ENCODE measurements at regions not wholly inside any gene's neighbourhood (a gene's known extent, or its start where the extent isn't known, plus 50 kb on each side); places are given as distances from the start of the nearest gene placed in this dataset.

DNA sequence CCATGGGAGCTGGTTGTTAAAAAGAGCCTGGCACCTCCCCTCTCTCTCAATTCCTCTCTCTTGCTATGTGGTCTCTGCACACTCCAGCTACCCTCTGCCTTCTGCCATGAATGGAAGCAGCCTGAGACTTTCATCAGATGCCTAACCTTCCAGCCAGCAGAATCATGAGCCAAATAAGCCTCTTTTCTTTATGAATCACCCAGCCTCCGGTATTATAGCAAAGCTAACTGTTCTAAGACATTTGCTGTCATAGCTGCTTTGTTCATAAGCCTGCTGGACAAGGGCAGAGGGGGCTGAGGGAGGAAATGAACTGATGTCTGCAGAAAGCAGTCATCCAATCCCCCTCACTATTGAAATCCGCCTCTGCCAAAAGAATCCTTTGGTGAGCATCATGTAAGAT, 196.7 kb downstream of the ZNF330 start:
- DNase-seq (no peak), ATAC-seq (replicated peaks in 1 of 2) (no peak)
- no peaks in the 10 kb centered on the region for H3K36me3 Mint-ChIP-seq (ENCODE audit: insufficient read depth in 2 of 2)
- H3K4me3 Mint-ChIP-seq, result no peak overlapping the region
- H3K9me3 Mint-ChIP-seq, result no peaks in the 10 kb centered on the region
- H3K4me1 Mint-ChIP-seq (ENCODE audit: low read depth), result no peaks in the 10 kb centered on the region
- H3K27ac Mint-ChIP-seq, result no peak overlapping the region
- no peaks in the 10 kb centered on the region for H3K27me3 Mint-ChIP-seq (ENCODE audit: low read depth)

DNA sequence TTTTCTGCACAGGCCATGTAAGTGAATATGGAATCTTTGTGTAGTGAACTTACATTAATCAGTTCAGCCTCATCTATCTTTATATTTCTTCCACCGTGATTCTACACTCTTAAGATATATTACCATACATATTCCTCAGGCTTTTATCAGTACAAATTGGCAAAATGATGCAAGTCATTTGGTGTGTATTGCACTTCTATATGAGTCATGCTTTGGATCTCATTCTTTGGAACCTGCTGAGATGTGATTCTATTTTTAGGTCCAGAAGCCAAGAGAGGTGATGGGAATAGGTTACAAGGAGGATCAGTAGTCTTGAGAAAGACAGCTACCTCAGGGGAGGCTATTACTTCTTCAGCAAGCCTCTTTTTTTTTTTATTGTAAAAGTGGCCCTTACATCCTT, 204.4 kb downstream of the ZNF330 start:
- Mint-ChIP-seq H3K36me3 (ENCODE audit: insufficient read depth in 2 of 2) (no peaks in the 10 kb centered on the region), H3K4me3 (no peak overlapping the region), H3K4me1 (ENCODE audit: low read depth) (no peaks in the 10 kb centered on the region), H3K27me3 (ENCODE audit: low read depth) (peaks cover 7% of the 10 kb centered on the region), H3K27ac (no peak overlapping the region), H3K9me3 (peaks cover 2 to 3% of the 10 kb centered on the region in 2 donors)
- no peak for DNase-seq
- ATAC-seq (replicated peaks in 1 of 2), result no peak

DNA sequence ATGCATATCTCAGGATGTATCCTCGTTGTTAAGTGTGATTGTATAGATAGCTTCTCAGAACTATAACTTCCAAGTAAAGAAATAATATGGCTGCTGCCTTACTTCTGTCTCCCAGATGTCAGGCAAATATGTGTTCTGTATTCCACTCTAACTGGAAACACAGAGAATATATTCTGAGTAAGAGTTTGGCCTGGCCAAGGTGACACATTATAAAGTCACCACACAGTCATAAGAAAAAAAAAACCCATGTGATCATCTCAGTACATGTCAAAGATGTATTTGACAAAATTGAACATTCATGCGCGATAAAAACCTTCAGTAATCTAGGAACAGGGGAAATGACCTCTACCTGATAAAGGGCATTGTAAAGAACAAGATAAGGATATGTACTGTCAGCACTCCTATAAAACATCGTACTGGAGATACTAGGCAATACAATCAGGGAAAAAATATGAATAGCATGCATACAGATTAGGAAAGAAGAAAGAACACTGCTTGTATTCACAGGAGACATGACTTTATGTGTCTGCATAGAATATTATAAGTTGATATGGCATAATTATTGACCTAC, 207.1 kb downstream of the ZNF330 start:
- H3K4me3 Mint-ChIP-seq, result no peak overlapping the region
- no peaks in the 10 kb centered on the region for H3K4me1 Mint-ChIP-seq (ENCODE audit: low read depth)
- DNase-seq (no peak), ATAC-seq (replicated peaks in 1 of 2) (no peak)
- no peak overlapping the region for H3K27ac Mint-ChIP-seq
- H3K27me3 Mint-ChIP-seq (ENCODE audit: low read depth), result peaks cover 7% of the 10 kb centered on the region
- H3K36me3 Mint-ChIP-seq (ENCODE audit: insufficient read depth in 2 of 2), result no peaks in the 10 kb centered on the region
- peaks cover 0 to 2% of the 10 kb centered on the region in 2 donors for H3K9me3 Mint-ChIP-seq

DNA sequence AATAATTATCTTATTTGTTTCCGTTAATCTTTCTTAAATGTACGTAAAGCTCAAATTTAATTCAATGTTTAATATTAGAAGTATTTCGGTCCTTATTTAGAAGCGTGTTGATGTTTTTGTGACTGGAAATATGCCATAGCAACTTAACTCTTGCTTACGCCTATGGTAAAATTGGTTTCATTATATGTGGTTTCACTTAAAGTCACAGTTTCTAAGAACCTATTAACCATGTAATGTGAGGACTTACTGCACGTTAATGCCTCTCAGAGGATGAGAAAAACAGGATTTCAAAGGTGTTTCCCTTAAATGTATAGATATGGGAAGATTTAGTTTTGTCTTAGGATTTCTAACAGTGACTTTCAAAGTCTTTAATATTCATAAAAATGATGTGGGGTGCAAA, 206.4 kb upstream of the IL15 start:
- Mint-ChIP-seq H3K36me3 (ENCODE audit: insufficient read depth in 2 of 2) (no peaks in the 10 kb centered on the region), H3K4me3 (no peak overlapping the region), H3K27ac (no peak overlapping the region), H3K4me1 (ENCODE audit: low read depth) (no peaks in the 10 kb centered on the region), H3K27me3 (ENCODE audit: low read depth) (peaks cover 7% of the 10 kb centered on the region), H3K9me3 (peaks cover 0 to 5% of the 10 kb centered on the region in 2 donors)
- ATAC-seq (replicated peaks in 1 of 2) (no peak), DNase-seq (no peak)

DNA sequence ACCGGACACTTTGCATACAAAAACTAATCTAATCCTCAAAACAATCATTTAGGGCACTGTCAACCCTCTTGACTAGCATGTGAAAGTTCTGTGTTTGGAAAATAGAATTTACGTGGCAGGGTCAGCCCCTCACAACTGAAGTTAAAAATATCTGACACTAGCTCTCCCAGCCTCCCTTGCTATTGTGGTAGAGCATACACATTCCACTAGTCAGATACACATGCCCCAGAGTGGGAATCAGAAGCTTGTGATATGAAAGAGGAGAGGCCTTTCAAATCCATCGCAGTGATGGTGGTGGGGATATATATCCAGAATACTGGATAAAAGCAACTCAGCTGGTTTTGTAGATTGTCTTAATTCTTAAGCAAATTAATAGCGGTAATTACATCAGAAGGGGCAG, 205.7 kb upstream of the IL15 start:
- H3K9me3 Mint-ChIP-seq, result peaks cover 0 to 3% of the 10 kb centered on the region in 2 donors
- ATAC-seq (replicated peaks in 1 of 2) (no peak), DNase-seq (no peak)
- H3K36me3 Mint-ChIP-seq (ENCODE audit: insufficient read depth in 2 of 2), result no peaks in the 10 kb centered on the region
- no peak overlapping the region for H3K27ac Mint-ChIP-seq
- H3K4me3 Mint-ChIP-seq, result no peak overlapping the region
- no peaks in the 10 kb centered on the region for H3K4me1 Mint-ChIP-seq (ENCODE audit: low read depth)
- H3K27me3 Mint-ChIP-seq (ENCODE audit: low read depth), result peaks cover 7% of the 10 kb centered on the region

DNA sequence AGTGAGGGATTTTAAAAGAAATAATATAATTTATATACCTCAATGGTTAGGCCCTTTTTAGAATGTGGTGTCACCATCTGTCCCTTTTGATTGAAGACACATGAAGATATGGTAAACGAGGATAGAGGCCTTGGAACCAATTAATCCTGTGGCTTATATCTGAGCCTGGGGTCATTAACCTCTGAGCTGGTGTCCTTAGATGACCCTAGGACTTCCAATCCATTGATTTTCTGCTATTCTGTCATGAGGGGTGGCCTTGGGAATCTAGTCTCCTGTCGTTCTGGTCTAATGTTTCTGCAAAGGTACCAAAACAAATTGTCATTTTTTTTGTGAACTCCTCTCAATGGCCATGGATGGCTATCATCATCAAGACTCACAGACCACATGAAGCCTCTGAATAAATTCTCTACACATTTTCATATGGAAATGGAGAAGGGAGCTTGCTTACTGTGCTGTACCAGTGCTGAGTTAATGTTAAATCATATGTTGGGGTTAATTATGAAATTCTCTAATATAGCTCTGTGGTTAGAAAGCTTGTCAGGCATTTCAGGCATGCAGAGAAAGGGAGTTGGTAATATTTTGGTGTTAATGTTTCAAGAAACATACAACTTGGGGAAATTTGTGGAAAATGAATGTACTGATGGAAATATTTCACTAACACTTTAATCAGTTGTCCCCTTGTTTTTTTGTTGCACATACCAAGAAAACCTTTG, 204.2 kb upstream of the IL15 start:
- Mint-ChIP-seq H3K4me3 (no peak overlapping the region), H3K9me3 (peaks cover 0 to 3% of the 10 kb centered on the region in 2 donors), H3K27me3 (ENCODE audit: low read depth) (no peaks in the 10 kb centered on the region), H3K36me3 (ENCODE audit: insufficient read depth in 2 of 2) (no peaks in the 10 kb centered on the region), H3K4me1 (ENCODE audit: low read depth) (no peaks in the 10 kb centered on the region), H3K27ac (no peak overlapping the region)
- ATAC-seq (replicated peaks in 1 of 2) (no peak), DNase-seq (no peak)

DNA sequence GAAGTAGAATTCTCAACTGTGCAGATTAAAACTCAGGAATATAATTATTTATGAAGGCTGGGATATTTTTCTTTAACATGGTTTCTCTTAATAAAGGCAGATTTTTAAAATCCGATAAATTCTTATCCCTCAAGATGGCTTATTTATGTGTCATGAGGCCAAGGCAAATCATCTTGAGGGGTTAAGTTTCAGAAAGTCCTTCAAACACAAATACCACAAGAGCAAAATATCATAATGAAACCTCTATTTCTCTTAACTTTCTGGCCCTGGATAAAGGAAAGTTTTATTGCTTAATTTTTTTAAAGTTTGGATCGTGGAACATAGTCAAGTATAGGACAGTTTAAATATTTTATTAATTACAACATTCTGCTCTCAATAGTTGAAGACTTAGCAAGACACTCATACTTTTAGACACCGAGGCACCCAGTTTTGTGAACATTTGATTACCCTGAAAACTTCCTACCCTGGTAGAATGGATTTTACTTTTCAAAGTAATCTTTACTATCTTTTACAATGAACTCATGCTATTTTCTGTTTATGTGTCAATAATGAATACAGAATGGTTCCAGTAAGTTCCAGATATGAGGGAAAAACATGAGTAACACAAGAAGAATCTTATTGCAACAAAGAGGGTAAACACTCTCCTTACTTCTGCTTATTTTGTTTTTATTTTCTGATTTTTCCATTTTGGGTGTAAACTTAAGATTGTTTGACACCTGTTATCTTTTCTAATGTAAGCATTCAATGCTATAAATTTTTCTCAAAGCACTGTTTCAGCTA, 200.7 kb upstream of the IL15 start:
- Mint-ChIP-seq H3K36me3 (ENCODE audit: insufficient read depth in 2 of 2) (no peaks in the 10 kb centered on the region), H3K4me3 (no peak overlapping the region), H3K27me3 (ENCODE audit: low read depth) (no peaks in the 10 kb centered on the region), H3K4me1 (ENCODE audit: low read depth) (no peaks in the 10 kb centered on the region), H3K9me3 (peaks cover 0 to 3% of the 10 kb centered on the region in 2 donors), H3K27ac (no peak overlapping the region)
- DNase-seq, result no peak
- ATAC-seq (replicated peaks in 1 of 2), result no peak

DNA sequence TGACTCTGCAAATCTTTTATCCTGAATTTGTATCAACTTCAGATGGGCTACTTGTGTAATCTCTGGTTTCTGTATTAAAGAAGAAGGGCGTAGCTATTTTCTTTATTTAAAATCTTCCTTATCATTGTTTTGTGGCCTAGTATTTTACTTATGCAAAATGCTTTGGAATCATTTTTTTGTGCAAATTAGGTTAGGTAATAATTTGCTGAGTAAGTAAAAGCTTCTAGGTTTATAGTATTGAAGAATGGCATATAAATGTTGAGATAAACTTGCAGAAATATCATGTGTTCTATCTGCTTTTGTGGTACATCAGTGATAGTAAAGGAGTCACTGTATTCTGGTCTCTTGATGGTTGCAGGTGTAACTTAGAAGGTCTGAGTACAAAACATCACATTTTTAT, 197.2 kb upstream of the IL15 start:
- Mint-ChIP-seq H3K9me3 (no peaks in the 10 kb centered on the region), H3K36me3 (ENCODE audit: insufficient read depth in 2 of 2) (no peaks in the 10 kb centered on the region), H3K4me3 (no peak overlapping the region), H3K27ac (no peak overlapping the region), H3K27me3 (ENCODE audit: low read depth) (no peaks in the 10 kb centered on the region), H3K4me1 (ENCODE audit: low read depth) (no peaks in the 10 kb centered on the region)
- DNase-seq, result no peak
- no peak for ATAC-seq (replicated peaks in 1 of 2)

DNA sequence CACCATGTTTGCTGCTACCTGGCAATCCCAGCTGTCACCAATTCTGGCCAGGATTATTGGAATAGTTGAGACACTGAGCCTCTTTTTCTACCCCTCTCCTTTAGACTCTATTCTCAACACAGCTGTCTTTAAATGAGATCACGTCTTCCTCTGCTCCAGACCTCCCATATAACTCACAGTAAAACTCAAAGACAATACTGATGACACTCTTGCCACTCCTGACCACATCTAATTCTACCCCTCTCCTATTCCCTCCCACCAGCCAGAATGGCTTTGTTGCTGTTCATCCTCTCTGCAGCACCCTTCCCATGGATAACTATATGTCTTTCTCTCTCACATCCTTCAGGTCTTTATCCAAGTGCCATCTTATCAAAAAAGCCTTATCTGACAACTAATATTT, 188.6 kb upstream of the IL15 start:
- Mint-ChIP-seq H3K9me3 (peaks cover 0 to 4% of the 10 kb centered on the region in 2 donors), H3K4me3 (no peak overlapping the region), H3K4me1 (ENCODE audit: low read depth) (no peaks in the 10 kb centered on the region), H3K36me3 (ENCODE audit: insufficient read depth in 2 of 2) (no peaks in the 10 kb centered on the region), H3K27me3 (ENCODE audit: low read depth) (peaks cover 5% of the 10 kb centered on the region), H3K27ac (no peak overlapping the region)
- DNase-seq, result no peak
- no peak for ATAC-seq (replicated peaks in 1 of 2)

DNA sequence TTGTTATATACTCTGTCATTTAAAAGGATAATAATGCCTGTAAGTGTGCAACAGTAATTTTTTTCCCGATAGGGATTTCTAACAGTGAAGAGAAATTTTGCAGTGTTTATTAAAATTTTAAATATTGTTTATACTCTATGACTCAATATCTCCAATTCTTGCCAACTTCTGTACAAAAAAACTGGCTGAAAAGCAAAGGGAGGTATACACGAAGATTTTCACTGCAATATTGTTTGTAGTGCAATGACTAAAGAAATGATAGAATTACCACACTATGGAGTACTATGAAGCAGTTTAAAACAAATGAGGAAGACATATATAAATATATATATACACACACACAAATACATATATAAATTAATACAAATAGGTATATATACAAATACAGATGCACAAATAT, 187.9 kb upstream of the IL15 start:
- Mint-ChIP-seq H3K4me1 (ENCODE audit: low read depth) (no peaks in the 10 kb centered on the region), H3K27ac (no peak overlapping the region), H3K4me3 (no peak overlapping the region), H3K9me3 (peaks cover 0 to 4% of the 10 kb centered on the region in 2 donors), H3K36me3 (ENCODE audit: insufficient read depth in 2 of 2) (no peaks in the 10 kb centered on the region), H3K27me3 (ENCODE audit: low read depth) (peaks cover 5% of the 10 kb centered on the region)
- ATAC-seq (replicated peaks in 1 of 2) (no peak), DNase-seq (no peak)

DNA sequence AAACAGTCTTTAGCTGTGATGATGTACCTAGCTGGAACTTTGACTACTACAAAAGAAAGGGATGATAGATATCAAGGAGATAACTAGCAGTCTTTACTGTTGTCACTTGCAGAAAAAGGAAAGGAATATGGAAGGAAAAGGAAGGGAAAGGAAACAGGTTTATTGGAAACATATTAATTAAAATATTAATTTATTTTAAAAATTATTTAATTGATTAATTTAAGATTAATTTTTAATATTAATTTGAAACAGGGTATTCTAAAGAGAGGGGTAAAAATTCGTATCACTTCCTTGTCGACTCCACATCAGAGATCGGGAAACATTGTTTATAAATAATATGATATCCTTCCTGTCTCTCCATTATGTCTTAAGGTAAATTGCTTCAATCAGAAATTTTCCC, 186.5 kb upstream of the IL15 start:
- Mint-ChIP-seq H3K27me3 (ENCODE audit: low read depth) (peaks cover 5% of the 10 kb centered on the region), H3K27ac (no peak overlapping the region), H3K9me3 (peaks cover 0 to 4% of the 10 kb centered on the region in 2 donors), H3K4me3 (no peak overlapping the region), H3K36me3 (ENCODE audit: insufficient read depth in 2 of 2) (no peaks in the 10 kb centered on the region), H3K4me1 (ENCODE audit: low read depth) (no peaks in the 10 kb centered on the region)
- ATAC-seq (replicated peaks in 1 of 2) (no peak), DNase-seq (no peak)

DNA sequence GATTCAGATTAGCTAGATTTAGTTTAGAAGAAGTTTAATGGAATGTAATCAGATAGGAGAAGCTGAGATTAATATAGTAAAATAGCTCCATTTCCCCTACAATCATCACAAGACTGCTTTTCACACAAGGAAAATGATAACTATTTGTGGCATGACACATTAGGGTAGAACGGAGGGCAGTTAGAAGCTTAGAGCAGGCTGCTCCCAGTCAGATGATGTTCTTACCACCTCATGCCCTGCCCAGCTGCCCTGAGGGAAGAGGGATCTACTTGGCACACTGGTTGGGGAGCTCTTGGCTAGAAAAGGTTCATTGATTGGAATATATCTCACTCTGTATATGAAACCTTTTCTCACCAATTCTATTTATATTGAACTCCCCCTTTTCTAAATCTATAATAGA, 180.7 kb upstream of the IL15 start:
- no peak overlapping the region for H3K27ac Mint-ChIP-seq
- H3K9me3 Mint-ChIP-seq, result peaks cover 0 to 2% of the 10 kb centered on the region in 2 donors
- no peaks in the 10 kb centered on the region for H3K4me1 Mint-ChIP-seq (ENCODE audit: low read depth)
- ATAC-seq (replicated peaks in 1 of 2), result no peak
- peaks cover 15% of the 10 kb centered on the region for H3K27me3 Mint-ChIP-seq (ENCODE audit: low read depth)
- no peaks in the 10 kb centered on the region for H3K36me3 Mint-ChIP-seq (ENCODE audit: insufficient read depth in 2 of 2)
- DNase-seq, result no peak
- no peak overlapping the region for H3K4me3 Mint-ChIP-seq

DNA sequence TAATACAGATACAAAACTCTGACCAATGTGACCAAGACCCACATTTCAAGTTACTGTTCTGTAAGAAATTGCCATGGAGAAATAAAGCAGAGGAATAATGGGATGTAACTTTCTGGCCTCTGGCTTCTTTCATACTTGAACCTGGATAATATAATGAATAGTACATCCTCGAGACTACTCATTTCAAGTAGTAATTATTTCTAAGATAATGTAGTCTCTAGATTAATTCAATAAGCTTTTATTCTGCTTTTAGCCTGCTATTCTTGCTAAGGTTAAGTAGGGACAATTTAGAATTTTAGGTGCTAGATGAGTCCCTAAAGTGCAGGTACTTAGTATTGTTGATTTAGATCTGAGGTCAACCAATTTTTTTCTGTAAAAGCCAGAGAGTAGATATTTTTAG, 178.7 kb upstream of the IL15 start:
- Mint-ChIP-seq H3K36me3 (ENCODE audit: insufficient read depth in 2 of 2) (no peaks in the 10 kb centered on the region), H3K9me3 (peaks cover 0 to 2% of the 10 kb centered on the region in 2 donors), H3K27me3 (ENCODE audit: low read depth) (peaks cover 15% of the 10 kb centered on the region), H3K4me1 (ENCODE audit: low read depth) (no peaks in the 10 kb centered on the region), H3K27ac (no peak overlapping the region), H3K4me3 (no peak overlapping the region)
- DNase-seq (no peak), ATAC-seq (replicated peaks in 1 of 2) (no peak)
